AG10803 (cell line): ENCODE measurements at regions not wholly inside any gene's neighbourhood (a gene's known extent, or its start where the extent isn't known, plus 50 kb on each side); places are given as distances from the start of the nearest gene placed in this dataset.

ENCODE experiments used
- DNase-seq: peaks from one replicate; pipeline ENCODE4 v3.0.0; 2010; ENCODE audit warnings: low read depth
- H3K4me3 ChIP-seq: 2 replicates; pipeline ENCODE4 v1.5.1; 2011; ENCODE audit warnings: mild to moderate bottlenecking, low read length, control low read depth
- CTCF ChIP-seq: conservative IDR thresholded peaks from 2 replicates; pipeline ENCODE4 v1.5.1; 2011; ENCODE audit warnings: mild to moderate bottlenecking, low read length, control low read depth, inconsistent platforms

DNA sequence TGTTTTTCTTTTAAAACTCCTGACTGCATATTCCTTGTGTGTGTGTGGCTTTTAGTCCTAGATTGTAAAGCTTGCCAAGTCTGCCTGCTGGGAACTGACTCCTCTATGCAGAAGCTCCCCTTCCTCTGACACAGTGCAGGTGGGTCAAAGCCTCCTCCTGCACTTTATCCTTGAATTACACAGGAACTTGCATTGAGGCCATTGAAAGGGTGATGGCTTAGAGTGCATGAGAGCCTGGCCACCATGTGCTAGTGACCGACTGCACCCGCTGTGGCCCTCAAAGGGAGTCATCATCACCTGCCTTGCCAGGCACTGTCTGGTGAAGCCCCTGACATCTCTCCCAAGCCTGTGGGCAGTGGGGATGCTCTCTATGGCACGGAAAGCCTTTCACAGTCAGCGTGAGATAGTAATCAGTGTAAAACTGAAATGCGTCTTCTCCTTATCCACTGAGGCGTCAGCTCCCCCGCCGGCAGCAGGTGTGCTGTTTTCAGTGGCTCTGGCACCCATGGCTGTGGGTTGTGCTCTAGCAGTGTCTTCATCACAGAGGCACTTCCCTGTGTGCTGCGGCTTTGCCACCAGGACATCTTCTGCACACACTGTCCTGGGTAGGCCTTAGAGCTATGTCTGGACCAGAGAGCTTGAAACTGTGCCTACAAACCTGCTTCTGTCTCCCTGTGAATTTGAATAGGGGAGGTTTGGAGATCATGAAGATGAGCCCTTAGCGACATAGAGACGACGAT, 87.9 kb downstream of the THBS2 start:
- no peak overlapping the region for H3K4me3 ChIP-seq
- no peak for TF ChIP-seq CTCF
- DNase-seq, result no peak

DNA sequence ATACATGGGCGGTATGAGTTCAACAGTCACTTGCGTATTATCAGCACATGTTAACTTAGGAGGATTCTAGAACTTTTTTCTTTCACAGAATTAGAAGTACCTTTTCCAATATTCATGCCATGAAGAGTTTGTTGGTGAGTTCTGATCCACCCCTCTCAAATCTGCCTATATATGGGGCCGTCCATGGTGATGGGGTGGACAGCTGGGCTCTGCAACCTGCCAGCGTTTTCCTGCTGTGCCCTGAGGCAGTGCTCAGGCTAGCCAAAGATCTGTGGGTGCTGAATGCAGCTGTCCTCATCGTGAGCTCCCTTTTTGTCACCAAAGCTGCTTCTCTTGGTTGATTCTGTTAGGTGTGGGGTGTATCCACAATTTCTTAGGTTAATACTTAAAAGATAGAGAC, 88.7 kb downstream of the THBS2 start:
- TF ChIP-seq CTCF, result no peak
- no peak for DNase-seq
- no peak overlapping the region for H3K4me3 ChIP-seq

DNA sequence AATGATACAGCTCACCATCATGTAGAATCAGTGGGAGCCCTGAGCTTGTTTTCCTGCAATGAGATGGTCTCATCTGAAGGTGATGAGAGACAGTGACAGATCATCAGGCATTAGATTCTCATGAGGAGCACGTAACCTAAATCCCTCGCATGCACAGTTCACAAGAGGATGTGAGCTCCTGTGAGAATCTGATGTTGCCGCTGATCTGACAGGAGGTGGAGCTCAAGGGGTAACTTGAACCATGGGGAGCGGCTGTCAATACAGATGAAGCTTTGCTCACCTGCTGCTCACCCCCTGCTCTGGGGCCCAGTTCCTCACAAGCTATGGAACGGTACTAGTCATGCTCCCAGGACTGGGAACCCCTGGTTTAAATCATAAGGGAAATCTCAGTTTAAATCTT, 89.2 kb downstream of the THBS2 start:
- no peak for DNase-seq
- no peak overlapping the region for H3K4me3 ChIP-seq
- no peak for TF ChIP-seq CTCF

DNA sequence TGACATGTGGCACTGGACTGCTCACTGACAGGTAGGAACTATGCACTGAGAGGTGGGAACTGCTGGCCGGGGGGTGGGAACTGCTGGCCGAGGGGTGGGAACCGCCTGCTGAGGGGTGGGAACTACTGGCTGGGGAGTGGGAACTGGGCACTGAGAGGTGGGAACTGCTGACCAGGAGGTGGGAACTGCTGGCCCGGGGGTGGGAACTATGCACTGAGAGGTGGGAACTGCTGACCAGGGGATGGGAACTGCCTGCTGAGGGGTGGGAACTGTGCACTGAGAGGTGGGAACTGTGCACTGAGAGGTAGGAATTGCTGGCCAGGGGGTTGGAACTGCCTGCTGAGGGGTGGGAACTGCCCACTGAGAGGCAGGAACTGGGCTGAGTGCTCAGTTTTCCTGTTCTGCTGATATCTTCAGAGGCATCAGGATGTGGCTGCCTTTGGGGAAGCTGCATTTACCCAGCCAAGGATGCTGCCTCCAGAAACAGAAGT, 90.2 kb downstream of the THBS2 start:
- no peak for DNase-seq
- no peak for TF ChIP-seq CTCF
- H3K4me3 ChIP-seq, result peak overlapping the region; percentile 35

DNA sequence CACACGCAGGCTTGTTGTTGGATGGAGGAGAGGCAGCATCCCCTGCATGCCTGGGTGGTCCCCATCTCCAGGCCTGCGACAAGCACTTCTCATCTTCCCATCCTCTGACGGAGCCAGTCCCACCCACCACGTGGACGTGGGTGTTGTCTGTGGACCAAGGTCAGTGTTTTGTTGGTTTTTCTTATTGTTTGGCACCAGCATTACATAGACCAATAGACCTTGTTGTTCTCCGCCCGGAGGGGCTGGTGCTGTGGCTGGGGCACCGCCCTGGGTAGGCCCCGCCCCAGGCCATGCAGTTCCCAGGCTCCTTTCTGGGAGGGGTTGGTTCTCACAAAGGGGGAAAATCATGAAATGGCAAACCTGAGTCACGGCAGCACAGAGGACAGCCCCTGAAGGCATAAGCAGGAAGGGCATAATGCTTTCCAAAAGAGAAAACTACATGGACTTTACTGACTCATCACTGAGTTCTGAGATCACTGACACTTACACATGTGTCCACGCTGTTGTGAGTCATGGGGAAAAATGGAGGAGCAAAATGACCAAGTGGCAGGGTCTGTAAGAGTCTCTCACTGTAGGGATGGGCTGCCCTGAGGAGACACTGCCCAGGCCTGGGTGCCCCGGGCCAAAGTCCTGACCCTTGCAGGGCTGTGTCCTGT, 90.8 kb downstream of the THBS2 start:
- H3K4me3 ChIP-seq, result peak overlapping the region; percentile 56
- DNase-seq, result peak; percentile 97
- TF ChIP-seq CTCF, result peak; percentile 12; the same call in 1 of the 2 replicates

GRCh38 chr6:169162249-169162648, 91.4 kb downstream of the THBS2 start:
- TF ChIP-seq CTCF, result no peak
- no peak for DNase-seq
- H3K4me3 ChIP-seq, result peak overlapping the region; percentile 56
